HG02678 (cell line): ENCODE measurements at regions not wholly inside any gene's neighbourhood (a gene's known extent, or its start where the extent isn't known, plus 50 kb on each side); places are given as distances from the start of the nearest gene placed in this dataset.

ENCODE experiments used
- ATAC-seq: cut with Tn5 transposase; IDR thresholded peaks from one replicate; pipeline ENCODE4 v1.9.1; 2021; ENCODE audit warnings: mild to moderate bottlenecking, moderate library complexity; ENCODE audit not compliant: unreplicated experiment

DNA sequence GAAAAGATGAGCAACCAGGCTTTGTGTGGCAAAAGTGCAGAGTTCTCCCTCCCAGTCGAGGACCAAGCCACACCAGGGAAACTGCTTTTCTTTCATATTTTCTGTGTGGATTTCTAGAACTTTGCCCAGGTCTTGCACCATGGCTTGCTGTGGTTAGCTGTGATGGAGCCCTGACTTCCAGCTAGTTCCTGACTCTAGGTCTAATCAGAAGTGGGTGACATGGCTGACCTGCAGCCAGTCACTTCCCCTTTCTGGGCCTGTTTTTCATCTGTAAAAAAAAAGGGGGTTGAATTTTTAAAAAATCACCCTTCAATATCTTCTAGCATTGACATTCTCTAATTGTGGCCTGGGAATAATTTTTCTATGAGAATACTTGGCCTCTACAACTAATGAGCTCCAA, 491.2 kb upstream of the USP24 start:
- no peak for ATAC-seq

DNA sequence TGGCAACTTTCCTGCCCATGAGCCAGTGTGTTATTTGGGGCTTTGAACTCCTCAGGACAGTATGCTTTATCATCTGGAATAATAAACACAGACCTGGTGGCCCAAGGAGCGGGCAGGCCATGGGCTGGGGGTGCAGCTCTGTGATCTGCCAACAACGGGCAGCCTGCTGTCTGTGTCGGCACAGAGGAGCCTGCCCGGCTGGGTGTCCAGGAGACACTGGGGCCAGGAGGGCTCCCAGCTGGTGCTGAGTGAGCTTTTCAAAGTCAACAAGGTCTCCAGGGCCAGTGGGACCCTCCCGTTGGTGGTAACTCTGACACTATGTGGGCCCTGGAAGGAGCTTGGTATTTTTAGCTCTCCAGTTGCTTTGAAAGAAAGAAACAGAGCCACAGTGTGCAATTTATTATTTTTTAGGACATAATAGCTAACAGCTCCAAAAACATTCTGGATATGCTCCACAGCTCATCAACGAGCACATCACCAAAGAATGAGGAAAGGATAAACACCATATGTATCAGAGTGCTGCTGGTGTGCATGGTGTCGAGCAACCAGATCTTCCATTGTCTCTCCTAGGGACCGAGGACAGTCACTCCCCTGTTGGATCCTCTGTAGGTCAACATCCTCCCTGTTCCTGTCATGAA, 488.7 kb upstream of the USP24 start:
- no peak for ATAC-seq

GRCh38 chr1:55702064-55702463, 486.9 kb upstream of the USP24 start:
- ATAC-seq, result peak; percentile 83

DNA sequence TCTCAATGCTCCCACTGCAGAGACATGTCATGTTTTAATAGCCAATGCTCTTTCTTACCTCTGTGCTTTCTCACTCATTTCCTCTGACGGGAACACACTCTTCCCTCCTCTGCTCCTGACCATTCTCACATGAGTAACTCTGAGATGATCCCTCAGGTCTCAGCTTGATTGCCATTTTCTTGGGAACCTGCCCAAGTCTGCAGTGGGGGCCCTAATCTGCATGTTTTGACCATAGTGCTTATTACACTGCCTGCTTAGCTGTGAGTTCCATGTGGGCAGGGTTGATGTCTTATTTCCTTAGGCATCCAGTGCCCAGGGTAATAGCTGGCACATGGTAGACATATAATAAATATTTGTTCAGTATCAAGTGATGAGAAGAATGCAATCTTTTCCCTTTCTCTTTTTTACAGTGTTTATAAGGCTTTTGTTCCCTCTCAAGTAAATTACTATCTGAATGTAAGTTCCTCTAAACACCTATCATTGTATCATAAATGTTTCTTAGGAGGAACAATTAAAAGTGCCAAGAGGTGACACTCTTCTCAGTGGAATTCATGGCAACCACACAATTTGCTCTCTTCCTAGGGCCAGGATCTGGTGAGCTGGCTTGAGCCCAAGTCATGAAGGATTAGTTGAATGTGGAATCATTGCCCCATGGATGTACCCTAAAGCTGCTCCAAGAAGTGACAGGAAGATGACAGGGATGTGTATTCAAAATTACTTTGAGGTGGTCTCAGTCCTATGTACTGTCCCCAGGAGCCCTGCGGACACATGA, 485.4 kb upstream of the USP24 start:
- ATAC-seq, result no peak

DNA sequence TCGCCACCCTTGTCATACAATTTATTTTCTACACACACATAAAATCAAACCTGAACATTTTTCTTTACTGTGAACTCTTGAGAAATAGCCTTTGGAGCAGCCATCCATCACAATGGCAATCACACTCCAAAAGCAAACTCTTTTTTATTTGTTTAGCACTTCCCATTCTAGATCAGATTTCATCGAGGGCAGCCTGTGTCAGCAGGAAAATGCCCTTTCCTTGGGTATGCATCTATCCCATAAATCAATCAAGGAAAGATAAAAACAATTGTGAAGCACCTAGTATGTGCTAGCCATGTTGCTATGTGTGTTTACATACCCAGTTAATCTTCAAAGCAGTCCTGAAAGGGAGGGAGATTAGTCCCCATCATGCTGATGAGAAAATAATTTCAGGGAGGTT, 484.1 kb upstream of the USP24 start:
- no peak for ATAC-seq

- ATAC-seq, result no peak
Observed at GRCh38 chr1:55697997-55698535, 482.9 kb upstream of the USP24 start.

DNA sequence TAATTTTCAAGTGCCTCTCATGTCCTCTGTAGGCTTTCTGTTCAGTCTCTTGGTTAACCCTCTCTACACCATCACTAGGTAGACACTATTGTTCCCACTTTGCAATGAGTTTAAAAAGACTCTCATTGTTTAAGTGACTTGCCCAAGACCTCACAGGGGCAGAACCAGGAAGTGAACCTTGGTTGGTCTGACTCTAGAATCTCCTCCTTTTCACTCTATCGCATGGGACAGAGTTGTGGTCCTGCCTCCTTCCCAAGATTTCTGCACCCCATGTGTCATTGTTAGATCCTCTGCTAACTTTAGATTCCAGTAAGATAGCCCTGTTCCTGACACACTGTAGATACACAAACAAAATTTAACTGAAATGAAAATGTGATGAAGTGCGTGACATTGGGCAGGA, 481.7 kb upstream of the USP24 start:
- ATAC-seq, result no peak

DNA sequence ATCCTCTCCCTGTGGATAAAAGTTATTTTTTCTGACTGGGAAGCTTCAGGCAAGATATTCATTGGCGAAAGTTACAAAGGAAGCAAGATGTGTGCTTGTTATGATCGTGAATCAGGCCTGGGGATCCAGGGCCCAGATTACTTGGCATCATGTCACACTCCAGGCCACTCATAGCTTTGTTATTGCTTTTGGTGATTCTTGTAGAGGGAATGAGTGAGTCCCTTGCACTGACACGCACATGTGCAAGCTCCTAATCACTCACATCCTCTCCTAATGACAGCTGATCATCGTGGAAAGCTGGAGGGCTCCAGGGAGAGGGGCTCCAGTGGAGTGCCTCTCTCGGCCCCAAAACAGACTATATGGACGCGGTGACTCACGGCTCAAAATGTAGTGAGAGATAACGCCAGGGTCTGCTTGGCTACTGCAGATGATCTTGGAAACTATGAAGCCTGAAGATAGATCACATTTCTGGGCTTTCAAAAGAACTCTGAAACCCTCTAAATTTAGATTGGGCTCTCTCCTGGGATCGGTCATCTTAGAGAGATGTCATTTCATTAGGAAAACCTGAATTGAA, 481.1 kb upstream of the USP24 start:
- no peak for ATAC-seq

GRCh38 chr1:55695552-55695951, 480.4 kb upstream of the USP24 start:
- no peak for ATAC-seq

DNA sequence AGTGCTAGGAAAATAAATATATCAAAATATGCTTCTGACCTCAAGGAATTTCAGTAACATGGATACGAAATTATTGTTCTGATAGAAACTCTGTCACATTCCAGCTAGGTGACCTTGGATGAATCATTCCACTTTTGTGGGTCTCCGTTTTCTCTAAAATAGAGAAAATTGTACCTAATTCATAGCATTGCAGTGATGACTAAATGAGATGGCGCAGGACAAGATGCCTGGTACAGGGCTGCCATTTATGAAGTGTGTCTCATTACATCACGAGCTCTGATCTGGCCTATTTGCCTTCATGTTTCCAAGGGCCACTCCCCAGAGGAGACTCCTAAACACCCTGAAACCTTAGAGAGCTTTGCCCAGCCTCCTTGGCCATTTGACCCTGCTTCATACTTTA, 480.0 kb upstream of the USP24 start:
- no peak for ATAC-seq

- ATAC-seq, result no peak
Observed at GRCh38 chr1:55694310-55694801, 479.2 kb upstream of the USP24 start.

GRCh38 chr1:55692726-55693125, 477.6 kb upstream of the USP24 start:
- ATAC-seq, result no peak

DNA sequence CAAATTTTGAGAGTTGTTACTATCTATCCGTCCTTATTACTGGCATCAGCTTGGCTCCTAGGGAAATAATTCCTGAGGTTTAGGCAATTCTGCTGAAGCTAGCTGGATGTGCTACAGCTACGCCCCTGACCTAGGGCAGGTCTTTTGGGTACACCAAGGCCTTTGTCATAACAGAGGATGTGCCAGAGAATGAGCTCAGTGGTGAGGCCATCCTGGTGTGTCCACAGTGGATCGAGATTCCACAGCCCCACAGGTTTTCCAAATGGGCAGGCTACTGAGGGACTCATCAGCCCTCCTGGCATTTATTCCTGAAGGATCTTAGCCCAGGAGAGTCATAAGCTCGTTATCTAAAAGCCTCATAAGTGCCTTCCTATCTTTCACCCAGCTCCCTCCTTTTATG, 475.2 kb upstream of the USP24 start:
- ATAC-seq, result no peak

GRCh38 chr1:55689800-55690199, 474.6 kb upstream of the USP24 start:
- ATAC-seq, result no peak

DNA sequence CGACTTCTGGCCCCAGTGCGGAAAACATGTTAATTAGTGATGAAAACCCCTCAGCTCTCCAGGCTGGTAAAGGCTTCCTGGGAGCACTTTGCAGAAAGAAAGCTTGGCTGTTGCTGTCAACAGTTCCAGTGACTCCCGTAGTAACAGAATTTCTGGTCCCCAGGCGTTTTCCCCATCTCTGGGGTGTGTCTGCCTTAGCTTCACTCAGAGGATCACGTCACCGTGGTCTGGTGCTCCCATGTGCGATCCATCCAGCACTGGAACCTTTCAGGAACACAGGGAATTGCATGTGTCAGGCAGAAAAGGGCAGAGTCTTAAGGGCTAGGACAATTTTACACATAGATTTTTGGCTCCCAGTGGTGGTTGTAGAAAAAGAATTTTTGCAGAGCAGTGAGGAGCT, 470.4 kb upstream of the USP24 start:
- ATAC-seq, result no peak

GRCh38 chr1:55684131-55684650, 469.0 kb upstream of the USP24 start:
- no peak for ATAC-seq

GRCh38 chr1:55682198-55682597, 467.0 kb upstream of the USP24 start:
- ATAC-seq, result no peak

DNA sequence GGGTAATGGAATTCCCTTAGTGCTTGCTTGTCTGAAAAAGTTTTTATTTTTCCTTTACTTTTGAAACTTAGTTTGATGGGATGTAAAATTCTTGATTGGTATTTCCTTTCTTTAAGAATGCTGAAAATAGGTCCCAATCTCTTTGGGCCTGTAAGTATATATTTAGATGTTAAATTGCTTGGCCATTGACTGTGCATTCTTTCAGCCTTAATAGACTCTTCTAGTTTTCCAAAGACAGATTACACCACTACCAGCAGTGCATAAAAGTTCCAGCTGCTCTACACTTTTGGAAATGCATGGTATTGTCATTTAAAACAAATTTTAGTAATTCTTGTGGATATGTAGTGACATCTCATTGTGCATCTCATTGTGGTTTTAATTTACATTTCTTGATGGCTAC, 464.8 kb upstream of the USP24 start:
- no peak for ATAC-seq

- no peak for ATAC-seq
Observed at GRCh38 chr1:55673416-55673815, 458.3 kb upstream of the USP24 start.

- ATAC-seq, result no peak
Observed at GRCh38 chr1:55670331-55671082, 455.3 kb upstream of the USP24 start.

DNA sequence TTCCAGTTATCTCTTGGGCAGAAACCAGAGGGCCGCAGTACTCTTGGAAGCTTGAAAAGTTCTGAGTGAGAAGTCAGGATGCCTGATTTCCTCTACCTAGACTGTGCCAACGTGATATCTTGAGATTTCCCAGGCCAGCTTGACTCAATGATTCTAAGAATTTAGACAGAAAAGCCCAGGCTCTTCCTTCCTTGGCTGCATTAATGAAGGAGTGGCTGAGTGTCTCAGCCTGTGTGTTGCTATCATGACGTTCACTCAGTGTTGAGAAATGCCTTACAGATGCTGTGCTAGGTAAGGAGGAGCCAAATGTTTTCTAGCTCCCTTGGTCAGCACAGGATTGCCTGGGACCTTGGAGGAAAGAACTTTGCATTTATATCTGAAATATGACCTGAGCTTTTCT, 454.1 kb upstream of the USP24 start:
- no peak for ATAC-seq
